Stimulated activated CD8-positive, alpha-beta memory T cell treated with anti-CD3 and anti-CD28 coated beads, Interleukin-4, amount 100 ng/mL, for 1 hour (primary cell): ENCODE measurements at regions not wholly inside any gene's neighbourhood (a gene's known extent, or its start where the extent isn't known, plus 50 kb on each side); places are given as distances from the start of the nearest gene placed in this dataset.
A peak's percentile ranks its signal among the peaks of the same experiment; 100 is the strongest.

Source experiments
- DNase-seq, 2 donors: peaks; one replicate each; pipeline ENCODE4 v3.0.0-alpha.2; 2020; ENCODE audit warnings: low read depth in 2 of 2, low spot score in 1 of 2

DNA sequence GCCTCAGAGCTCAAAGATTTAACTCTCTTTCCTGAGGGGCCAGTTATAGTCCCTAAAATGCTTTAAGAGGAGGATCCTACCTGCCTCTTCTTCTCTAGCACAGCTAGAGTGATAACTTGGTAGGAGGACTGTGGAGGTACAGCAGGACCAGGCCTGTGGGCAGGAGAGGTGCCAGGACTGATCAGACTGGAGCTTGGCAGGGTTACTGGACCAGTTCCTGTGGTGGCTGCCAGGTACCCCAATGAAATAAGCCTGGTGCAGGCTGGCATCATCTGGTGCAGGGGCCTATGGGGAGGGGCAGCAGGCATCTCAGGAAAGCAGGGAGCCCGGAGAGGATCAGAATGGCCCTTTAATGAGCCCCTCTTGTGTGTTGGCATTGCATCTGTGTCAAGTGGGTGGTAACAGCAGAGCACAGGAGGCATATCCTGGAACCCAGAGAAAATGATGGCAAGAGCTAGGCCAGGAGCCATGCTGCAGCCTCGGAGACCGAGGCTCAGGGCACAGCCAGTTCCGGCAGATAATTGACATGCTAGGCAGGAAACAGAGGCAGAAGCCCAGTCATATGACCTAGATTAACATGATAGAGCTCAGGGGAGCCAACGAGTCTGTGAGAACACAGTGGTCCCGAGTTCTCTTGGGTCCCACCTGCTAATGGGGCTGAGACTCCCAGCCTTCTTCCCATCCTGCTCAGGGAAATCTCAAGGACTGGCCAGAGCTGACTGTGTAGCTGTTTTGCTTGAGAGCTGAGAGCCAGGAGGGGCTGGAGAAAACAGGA lies 187.5 kb upstream of the ZBED5 start:
- no peak for DNase-seq

GRCh38 chr11:11044137-11044855 lies 186.4 kb upstream of the ZBED5 start:
- no peak for DNase-seq

DNA sequence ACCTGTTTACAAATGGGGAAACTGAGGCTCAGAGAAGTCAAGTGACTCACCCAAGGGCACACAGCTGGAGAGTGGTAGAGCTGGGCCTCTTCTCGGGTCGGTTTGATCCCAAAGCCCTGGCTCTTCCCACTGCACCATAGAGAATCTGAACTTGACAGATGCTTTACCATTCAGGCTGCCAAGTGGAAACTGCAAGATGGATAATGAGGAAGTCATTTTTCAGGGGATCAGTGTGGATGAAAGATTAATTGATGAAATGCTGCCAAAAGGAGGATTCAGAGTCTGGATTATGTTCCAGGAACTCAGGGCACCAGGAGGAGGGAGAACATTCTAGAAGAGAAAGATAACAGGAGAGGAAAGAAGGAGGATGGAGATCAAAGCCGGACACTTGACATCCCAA lies 185.9 kb upstream of the ZBED5 start:
- no peak for DNase-seq

GRCh38 chr11:11039208-11039965 lies 181.5 kb upstream of the ZBED5 start:
- DNase-seq = no peak

- DNase-seq = no peak
These were observed 180.9 kb upstream of the ZBED5 start for GRCh38 chr11:11038782-11039181.

- DNase-seq = no peak
These were observed 180.5 kb upstream of the ZBED5 start for GRCh38 chr11:11038352-11038751.

DNA sequence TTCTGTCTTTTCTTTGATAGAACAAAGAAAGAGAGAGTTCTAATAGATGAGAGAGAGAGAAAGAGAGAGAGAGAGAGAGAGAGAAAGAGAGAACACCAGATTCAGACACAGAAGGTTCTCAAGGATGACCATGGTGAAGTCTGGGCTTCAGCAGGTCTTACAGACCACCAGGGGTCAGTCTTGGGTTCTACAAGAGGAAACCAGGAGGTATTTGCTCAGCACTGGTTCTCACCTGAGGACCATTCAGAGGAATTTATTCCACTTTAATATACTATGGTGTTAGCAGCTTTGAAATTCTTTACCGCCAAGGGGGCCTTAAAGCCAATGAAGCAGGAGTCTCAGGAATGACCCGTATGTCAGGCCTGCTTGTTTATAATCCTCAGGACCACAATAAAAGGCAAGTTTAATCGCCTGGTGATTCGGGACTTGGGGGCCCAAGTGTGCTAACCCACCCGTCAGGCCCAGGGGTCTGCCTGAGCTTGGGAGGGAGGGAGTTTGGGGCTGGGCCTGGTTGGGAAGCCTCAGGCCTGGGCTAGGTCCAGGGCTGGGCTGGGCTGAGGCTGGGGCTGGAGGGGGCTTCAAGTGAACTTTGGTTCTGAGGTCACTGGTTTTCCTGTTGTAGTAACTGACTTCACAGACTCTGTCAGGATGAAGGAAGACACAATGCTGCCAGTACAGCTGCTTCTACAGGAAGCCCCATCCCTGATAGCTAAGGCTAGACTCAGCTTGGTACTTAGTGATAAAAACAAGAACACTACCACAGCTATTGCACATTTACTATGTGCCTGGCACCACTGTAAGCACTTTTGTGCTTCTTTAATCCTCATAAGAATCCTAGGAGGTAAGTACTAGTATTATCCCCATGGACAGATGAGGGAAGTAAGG lies 179.2 kb upstream of the ZBED5 start:
- no peak for DNase-seq

DNA sequence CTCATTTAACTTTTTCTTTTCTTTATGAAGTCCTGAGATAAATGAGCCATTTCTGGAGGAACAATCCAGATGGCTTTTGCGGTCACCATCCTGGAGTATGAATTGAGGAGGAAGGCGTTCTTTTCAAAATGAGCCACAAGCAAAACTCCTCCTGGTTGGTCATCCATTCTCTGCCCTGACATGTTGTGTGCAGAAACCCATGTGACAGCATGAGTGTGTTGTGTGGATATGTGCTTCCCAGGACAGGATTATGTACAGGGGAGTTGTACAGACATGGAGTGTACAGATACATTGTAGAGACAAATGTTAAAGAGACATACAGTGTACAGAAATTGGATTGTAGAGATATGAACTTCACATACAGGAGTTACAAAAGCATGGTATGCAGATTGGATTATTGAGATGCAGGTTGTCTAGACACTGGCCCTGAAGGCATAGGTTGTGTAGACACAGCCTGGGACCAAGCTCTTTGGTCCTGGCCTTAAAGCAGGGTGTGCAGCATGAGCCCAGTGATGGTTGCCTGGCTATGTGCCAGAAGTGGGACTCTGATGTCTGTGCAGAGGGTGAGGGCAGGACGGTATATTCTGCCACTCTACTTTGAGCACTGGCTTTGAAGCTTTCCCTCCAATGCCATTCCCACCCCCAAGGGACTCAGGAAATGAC lies 178.5 kb upstream of the ZBED5 start:
- no peak for DNase-seq

- DNase-seq = no peak
These were observed 177.5 kb upstream of the ZBED5 start for GRCh38 chr11:11035331-11035730.

- DNase-seq = no peak
These were observed 176.6 kb upstream of the ZBED5 start for GRCh38 chr11:11034476-11034875.

- DNase-seq = no peak
These were observed 174.2 kb upstream of the ZBED5 start for GRCh38 chr11:11032066-11032465.

- DNase-seq = no peak
These were observed 171.2 kb upstream of the ZBED5 start for GRCh38 chr11:11029027-11029426.

- peak; percentile 31 to 64 for DNase-seq
These were observed 170.3 kb upstream of the ZBED5 start for GRCh38 chr11:11028017-11028692.

DNA sequence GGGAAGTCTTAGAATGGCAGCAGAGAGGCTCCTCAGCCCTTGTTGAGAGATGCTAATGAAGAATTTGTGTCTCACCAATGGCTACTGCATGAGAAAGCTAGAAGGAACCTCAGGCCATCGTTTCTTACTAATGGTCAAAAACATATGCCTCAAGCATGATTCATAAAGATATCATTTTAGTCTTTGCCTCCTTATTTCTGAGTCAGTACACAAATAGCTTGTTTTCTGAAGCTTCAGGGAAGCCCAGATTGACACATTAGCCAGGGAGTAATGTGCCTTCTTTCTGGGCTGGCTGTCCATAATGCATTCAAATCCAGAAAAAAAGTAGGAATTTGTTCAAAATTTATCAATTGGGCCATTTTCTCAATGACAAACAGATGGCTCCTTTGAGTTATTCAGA lies 169.4 kb upstream of the ZBED5 start:
- DNase-seq = no peak

DNA sequence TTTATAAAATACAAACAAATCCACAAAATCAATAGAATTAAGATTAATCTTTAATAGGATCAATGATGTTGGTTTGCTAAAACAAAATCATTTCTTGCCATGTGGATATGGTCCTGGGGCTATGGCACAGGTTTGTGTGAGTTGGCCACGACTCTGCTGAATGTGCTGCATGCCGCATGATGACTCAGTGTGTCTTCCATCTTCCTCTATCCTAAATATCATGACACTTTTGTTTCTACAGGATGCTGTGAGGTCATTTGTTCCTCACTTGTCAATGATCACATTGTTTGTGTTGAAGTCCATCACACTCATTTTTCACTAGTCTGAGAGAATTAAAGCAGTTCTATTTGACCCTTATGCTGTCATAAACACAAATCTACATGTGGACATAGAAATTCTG lies 167.2 kb upstream of the ZBED5 start:
- DNase-seq = no peak

DNA sequence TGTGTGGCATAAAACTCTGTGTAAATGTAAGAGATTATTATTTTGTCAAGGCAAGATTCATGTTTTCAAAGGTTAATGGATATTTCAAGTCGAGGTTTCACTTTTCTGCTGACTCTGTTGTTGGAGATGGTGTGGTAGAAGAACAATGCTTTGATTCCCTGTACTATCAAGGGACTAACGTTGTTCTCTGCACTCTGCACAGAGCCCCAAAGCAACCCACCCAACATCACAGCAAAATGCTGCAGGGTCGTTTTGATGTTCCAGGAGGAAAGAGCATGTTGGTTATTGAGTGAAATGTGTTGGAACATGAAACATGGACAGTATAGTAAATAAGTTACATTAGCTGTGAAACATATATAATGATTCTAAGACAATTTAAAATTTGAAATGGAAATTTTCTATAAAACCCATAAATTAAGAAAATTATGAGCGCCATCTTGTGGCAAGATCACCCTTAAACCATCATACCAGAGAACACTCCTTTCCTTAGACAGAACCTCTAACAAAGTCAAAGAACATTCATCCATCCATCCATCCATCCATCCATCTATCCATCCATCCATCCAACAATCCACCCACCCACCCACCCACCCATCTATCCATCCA lies 164.4 kb upstream of the ZBED5 start:
- DNase-seq = no peak

- no peak for DNase-seq
These were observed 163.7 kb upstream of the ZBED5 start for GRCh38 chr11:11021563-11021962.

- DNase-seq = no peak
These were observed 162.9 kb upstream of the ZBED5 start for GRCh38 chr11:11020747-11021149.

- no peak for DNase-seq
These were observed 162.4 kb upstream of the ZBED5 start for GRCh38 chr11:11020219-11020726.
